MM.1S (cell line): ENCODE measurements at regions not wholly inside any gene's neighbourhood (a gene's known extent, or its start where the extent isn't known, plus 50 kb on each side); places are given as distances from the start of the nearest gene placed in this dataset.

Source experiments
- DNase-seq: peaks from one replicate; pipeline ENCODE4 v3.0.0-alpha.2; 2015
- H2AFZ ChIP-seq: fragments of 300-600 bp; sonication (generic); 2 replicates; pipeline ENCODE4 v1.6.0; 2016; ENCODE audit warnings: antibody characterized with exemption, low read length
- H3F3A ChIP-seq: fragments of 300-600 bp; sonication (generic); 2 replicates; pipeline ENCODE4 v1.6.1; 2016; ENCODE audit warnings: mild to moderate bottlenecking, antibody characterized with exemption, low read length, moderate library complexity, mixed read lengths; ENCODE audit not compliant: insufficient read depth
- H3K27ac ChIP-seq: fragments of 300-600 bp; sonication (generic); 2 replicates; pipeline ENCODE4 v1.5.1; 2016; ENCODE audit warnings: mild to moderate bottlenecking, low read length
- H3K27me3 ChIP-seq: fragments of 300-600 bp; sonication (generic); replicated peaks from 2 replicates; pipeline ENCODE4 v1.6.0; 2016; ENCODE audit warnings: low read length; ENCODE audit not compliant: insufficient read depth
- H3K36me3 ChIP-seq: fragments of 300-600 bp; sonication (generic); replicated peaks from 2 replicates; pipeline ENCODE4 v1.6.1; 2016; ENCODE audit warnings: mild to moderate bottlenecking, low read length, mixed read lengths; ENCODE audit not compliant: insufficient read depth
- H3K4me1 ChIP-seq: fragments of 300-600 bp; sonication (generic); 2 replicates; pipeline ENCODE4 v1.6.1; 2016; ENCODE audit warnings: low read length, mixed read lengths
- H3K4me2 ChIP-seq: fragments of 300-600 bp; sonication (generic); 2 replicates; pipeline ENCODE4 v1.6.0; 2016; ENCODE audit warnings: low read depth, low read length
- H3K4me3 ChIP-seq: fragments of 300-600 bp; sonication (generic); 2 replicates; pipeline ENCODE4 v1.5.1; 2016; ENCODE audit warnings: low read length, mixed read lengths
- H3K79me2 ChIP-seq: fragments of 300-600 bp; sonication (generic); 2 replicates; pipeline ENCODE4 v1.6.1; 2016; ENCODE audit warnings: mixed run types, low read length, mixed read lengths
- H3K9ac ChIP-seq: fragments of 300-600 bp; sonication (generic); 2 replicates; pipeline ENCODE4 v1.6.1; 2016; ENCODE audit warnings: low read length, mixed read lengths
- H3K9me2 ChIP-seq: fragments of 300-600 bp; sonication (generic); replicated peaks from 2 replicates; pipeline ENCODE4 v1.6.1; 2016; ENCODE audit warnings: mild to moderate bottlenecking, low read length, mixed read lengths; ENCODE audit not compliant: insufficient read depth
- H3K9me3 ChIP-seq: fragments of 300-600 bp; sonication (generic); replicated peaks from 2 replicates; pipeline ENCODE4 v1.6.1; 2016; ENCODE audit warnings: mild to moderate bottlenecking, low read length, mixed read lengths; ENCODE audit not compliant: insufficient read depth
- H4K20me1 ChIP-seq: fragments of 300-600 bp; sonication (generic); 2 replicates; pipeline ENCODE4 v1.6.1; 2016; ENCODE audit warnings: mild to moderate bottlenecking, low read length, moderate library complexity, mixed read lengths; ENCODE audit not compliant: insufficient read depth
- CTCF ChIP-seq: fragments of 300-600 bp; sonication (generic); IDR thresholded peaks from 2 replicates; pipeline ENCODE4 v1.5.1; 2016; ENCODE audit warnings: antibody characterized with exemption, low read length, mixed read lengths
- EZH2 ChIP-seq: fragments of 300-600 bp; sonication (generic); optimal IDR thresholded peaks from 2 replicates; pipeline ENCODE3; 2017; ENCODE audit warnings: low read depth, mild to moderate bottlenecking, antibody characterized with exemption, low read length, mixed read lengths
- EZH2phosphoT487 ChIP-seq: fragments of 300-600 bp; sonication (generic); IDR thresholded peaks from 2 replicates; pipeline ENCODE4 v1.6.1; 2018; ENCODE audit warnings: antibody characterized with exemption, low read length

GRCh38 chr3:176554264-176554663 lies 643.0 kb downstream of the TBL1XR1 start:
- H3K4me3 ChIP-seq, result no peak overlapping the region
- no peaks in the 10 kb centered on the region for H3K36me3 ChIP-seq
- no peak for TF ChIP-seq EZH2
- no peak for TF ChIP-seq CTCF
- no peak for TF ChIP-seq EZH2phosphoT487
- no peaks in the 10 kb centered on the region for H3K9me3 ChIP-seq
- no peak overlapping the region for H3K27ac ChIP-seq
- no peak overlapping the region for H3K4me2 ChIP-seq
- H3K4me1 ChIP-seq, result no peaks in the 10 kb centered on the region
- no peaks in the 10 kb centered on the region for H3F3A ChIP-seq
- H3K9ac ChIP-seq, result no peak overlapping the region
- H3K27me3 ChIP-seq, result no peaks in the 10 kb centered on the region
- no peak for DNase-seq
- no peaks in the 10 kb centered on the region for H3K79me2 ChIP-seq
- H4K20me1 ChIP-seq, result no peaks in the 10 kb centered on the region
- no peaks in the 10 kb centered on the region for H3K9me2 ChIP-seq
- no peak overlapping the region for H2AFZ ChIP-seq

DNA sequence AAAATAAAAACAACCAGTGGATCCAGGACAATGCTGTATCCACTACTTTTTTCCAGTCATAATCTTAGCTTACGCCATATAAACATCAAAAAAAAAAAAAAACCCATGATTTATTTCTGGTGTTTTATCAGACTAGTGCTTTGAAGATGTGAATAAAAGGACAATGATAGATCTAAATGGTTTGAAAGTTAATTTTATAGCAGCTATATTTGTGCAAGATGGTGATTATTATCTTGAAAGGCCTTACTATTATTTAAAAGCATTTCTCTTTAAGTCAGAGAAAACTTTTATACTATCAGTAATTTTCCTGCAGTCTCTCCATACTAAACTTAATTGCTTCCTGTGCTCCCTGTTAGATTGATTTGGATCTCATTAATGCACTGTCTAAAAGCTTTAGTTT lies 670.3 kb downstream of the TBL1XR1 start:
- DNase-seq, result no peak

GRCh38 chr3:176526225-176526624 lies 671.1 kb downstream of the TBL1XR1 start:
- Histone ChIP-seq H3K4me3 (no peak overlapping the region), H2AFZ (no peak overlapping the region), H3K79me2 (no peaks in the 10 kb centered on the region), H3K36me3 (no peaks in the 10 kb centered on the region), H3F3A (no peaks in the 10 kb centered on the region), H3K4me2 (no peak overlapping the region), H3K27ac (no peak overlapping the region), H3K4me1 (no peaks in the 10 kb centered on the region), H3K9me2 (no peaks in the 10 kb centered on the region), H3K9ac (no peak overlapping the region), H3K9me3 (no peaks in the 10 kb centered on the region), H4K20me1 (no peaks in the 10 kb centered on the region), H3K27me3 (no peaks in the 10 kb centered on the region)
- no peak for TF ChIP-seq CTCF
- TF ChIP-seq EZH2phosphoT487, result no peak
- TF ChIP-seq EZH2, result no peak
- no peak for DNase-seq

More for the DNA sequence above, 670.3 kb downstream of the TBL1XR1 start:
- Histone ChIP-seq H3K79me2 (no peaks in the 10 kb centered on the region), H2AFZ (no peak overlapping the region), H4K20me1 (no peaks in the 10 kb centered on the region), H3K9me2 (no peaks in the 10 kb centered on the region), H3F3A (no peaks in the 10 kb centered on the region), H3K9me3 (no peaks in the 10 kb centered on the region), H3K9ac (no peak overlapping the region), H3K27me3 (no peaks in the 10 kb centered on the region), H3K4me2 (no peak overlapping the region), H3K4me1 (no peaks in the 10 kb centered on the region), H3K27ac (no peak overlapping the region), H3K36me3 (no peaks in the 10 kb centered on the region), H3K4me3 (no peak overlapping the region)
- no peak for TF ChIP-seq EZH2phosphoT487
- TF ChIP-seq CTCF, result no peak
- no peak for TF ChIP-seq EZH2

DNA sequence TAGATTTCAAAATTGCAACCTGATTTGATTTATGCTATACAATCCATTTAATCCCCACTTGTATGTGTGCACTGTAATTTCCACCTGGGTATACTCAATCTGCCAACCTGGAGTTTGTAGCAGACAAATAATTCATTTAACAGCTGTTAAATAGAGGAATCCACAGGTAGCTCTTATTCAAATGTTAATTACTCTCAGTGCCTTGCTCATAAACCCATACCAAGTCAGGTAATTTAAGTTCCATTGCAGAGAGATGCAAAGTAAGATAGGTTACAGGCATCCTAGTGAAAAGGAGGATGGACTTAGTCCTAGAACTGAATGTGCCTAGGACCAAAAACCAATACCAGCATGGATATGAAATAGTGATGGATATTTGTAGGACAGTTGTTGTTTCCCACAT lies 674.2 kb downstream of the TBL1XR1 start:
- Histone ChIP-seq H3F3A (no peaks in the 10 kb centered on the region), H3K36me3 (no peaks in the 10 kb centered on the region), H3K27me3 (no peaks in the 10 kb centered on the region), H3K9me2 (no peaks in the 10 kb centered on the region), H3K4me3 (no peak overlapping the region), H4K20me1 (no peaks in the 10 kb centered on the region), H3K9ac (no peak overlapping the region), H3K4me2 (no peak overlapping the region), H3K27ac (no peak overlapping the region), H3K79me2 (no peaks in the 10 kb centered on the region), H3K4me1 (no peaks in the 10 kb centered on the region), H2AFZ (no peak overlapping the region), H3K9me3 (no peaks in the 10 kb centered on the region)
- no peak for DNase-seq
- TF ChIP-seq EZH2phosphoT487 (no peak), EZH2 (no peak), CTCF (no peak)
